HG02610 (cell line): ENCODE measurements at regions not wholly inside any gene's neighbourhood (a gene's known extent, or its start where the extent isn't known, plus 50 kb on each side); places are given as distances from the start of the nearest gene placed in this dataset.
"Not testable (repeated sequence)": the region's sequence is repeated elsewhere in the genome, so short reads cannot be mapped to it uniquely, and the experiment has no call there.

ENCODE experiments used
- ATAC-seq: cut with Tn5 transposase; IDR thresholded peaks from one replicate; pipeline ENCODE4 v1.9.1; 2021; ENCODE audit warnings: mild to moderate bottlenecking, moderate library complexity; ENCODE audit not compliant: unreplicated experiment

DNA sequence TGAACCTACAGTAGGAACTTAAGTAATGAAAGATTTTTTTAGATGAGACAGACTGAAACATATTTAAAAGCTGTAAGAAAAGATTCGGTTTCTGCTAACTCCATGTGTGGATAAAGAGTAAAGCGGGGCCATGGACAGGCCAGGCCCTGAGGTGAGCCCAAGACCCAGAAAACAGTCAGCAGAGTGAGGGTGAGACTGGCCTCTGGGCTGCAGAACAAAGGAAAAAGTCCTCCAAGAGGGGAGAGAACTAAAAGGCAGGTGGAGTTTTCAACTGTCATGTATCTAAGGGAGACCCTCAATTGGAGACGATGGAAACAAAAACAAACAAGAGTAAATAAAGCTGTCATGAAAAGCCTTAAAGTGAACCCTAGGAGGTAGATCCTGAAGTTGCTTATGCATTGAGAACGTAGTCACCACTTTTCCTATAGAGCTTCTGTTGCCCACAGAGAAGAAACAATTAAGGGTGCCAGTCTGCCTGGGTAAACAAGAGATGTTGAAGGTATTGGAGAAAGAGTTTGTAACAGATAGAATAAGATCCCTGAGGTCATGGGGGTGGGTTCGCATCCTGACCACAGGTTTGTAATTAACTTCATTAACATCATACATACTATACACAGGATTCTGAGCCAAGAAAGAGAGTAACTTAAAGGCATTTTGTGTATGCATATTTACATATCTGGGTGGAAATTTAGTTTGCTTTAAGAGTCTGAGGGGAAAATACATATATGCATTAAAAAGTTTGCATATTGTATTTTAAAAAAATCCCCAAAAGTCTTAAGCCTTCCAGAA, 268.7 kb upstream of the PDE3A start:
- ATAC-seq: no peak

DNA sequence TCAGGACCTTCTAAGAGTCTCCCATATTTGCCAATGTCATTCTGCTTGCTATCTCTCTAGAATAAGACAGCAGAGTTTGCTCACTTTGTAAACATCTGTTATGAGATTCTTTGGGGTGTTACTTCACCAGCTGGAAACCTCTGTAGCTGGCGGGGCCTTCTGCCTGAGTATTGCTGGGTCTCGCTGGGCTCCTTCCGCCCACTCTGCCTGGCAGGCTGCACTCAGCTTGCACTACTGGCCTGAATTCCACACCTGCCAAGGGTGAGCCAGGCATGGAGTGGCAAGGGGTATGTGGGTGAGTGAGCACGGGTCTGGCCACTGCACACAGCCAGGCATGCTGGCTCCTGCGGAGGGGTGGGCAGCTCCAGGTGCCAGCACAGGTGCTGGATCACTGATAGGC, 267.3 kb upstream of the PDE3A start:
- ATAC-seq: no peak

DNA sequence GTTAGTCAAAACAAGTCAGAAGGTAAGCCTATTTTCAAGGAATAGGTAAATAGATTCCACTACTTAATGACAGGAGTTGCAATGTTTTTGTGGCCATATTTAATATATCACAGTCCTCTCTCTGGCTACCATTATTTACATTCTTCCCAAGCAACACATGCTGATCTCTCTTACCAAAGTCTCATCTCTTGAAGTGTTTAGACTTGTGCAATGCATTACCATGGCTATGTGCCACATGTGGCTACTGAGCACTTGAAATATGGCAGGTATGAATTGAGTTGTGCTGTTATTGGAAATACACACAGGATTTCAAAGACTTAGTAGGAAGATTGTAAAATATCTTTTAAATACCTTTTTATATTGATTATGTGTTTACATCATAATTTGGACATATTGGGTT, 262.4 kb upstream of the PDE3A start:
- no peak for ATAC-seq

DNA sequence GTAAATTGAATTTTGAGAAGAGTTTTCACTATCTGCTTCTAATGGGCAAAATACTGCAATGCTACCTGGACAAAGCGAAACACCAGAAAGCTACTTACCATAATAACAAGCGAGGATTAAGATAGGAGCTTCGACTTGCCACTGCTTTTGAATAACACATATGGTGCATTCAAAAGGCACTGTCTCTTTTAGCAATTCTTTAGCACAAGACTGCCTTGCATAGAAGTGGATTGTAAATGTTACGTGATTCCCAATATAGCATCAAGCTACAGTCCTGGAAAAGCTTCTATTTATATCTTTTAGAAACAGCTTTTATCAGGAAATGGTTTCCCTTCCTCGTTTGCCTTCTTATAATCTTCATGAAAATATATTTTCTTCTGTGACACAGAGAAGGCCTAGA, 258.7 kb upstream of the PDE3A start:
- ATAC-seq: no peak

DNA sequence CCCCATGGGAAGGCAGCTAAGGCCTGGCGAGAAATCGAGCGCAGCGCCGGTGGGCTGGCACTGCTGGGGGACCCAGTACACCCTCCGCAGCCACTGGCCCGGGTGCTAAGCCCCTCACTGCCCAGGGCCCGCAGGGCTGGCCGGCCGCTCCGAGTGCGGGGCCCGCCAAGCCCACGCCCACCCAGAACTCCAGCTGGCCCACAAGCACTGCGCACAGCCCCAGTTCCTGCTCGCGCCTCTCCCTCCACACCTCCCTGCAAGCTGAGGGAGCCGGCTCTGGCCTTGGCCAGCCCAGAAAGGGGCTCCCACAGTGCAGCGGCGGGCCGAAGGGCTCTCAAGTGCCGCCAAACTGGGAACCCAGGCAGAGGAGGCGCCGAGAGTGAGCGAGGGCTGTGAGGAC, 253.0 kb upstream of the PDE3A start:
- ATAC-seq: not testable (repeated sequence)

DNA sequence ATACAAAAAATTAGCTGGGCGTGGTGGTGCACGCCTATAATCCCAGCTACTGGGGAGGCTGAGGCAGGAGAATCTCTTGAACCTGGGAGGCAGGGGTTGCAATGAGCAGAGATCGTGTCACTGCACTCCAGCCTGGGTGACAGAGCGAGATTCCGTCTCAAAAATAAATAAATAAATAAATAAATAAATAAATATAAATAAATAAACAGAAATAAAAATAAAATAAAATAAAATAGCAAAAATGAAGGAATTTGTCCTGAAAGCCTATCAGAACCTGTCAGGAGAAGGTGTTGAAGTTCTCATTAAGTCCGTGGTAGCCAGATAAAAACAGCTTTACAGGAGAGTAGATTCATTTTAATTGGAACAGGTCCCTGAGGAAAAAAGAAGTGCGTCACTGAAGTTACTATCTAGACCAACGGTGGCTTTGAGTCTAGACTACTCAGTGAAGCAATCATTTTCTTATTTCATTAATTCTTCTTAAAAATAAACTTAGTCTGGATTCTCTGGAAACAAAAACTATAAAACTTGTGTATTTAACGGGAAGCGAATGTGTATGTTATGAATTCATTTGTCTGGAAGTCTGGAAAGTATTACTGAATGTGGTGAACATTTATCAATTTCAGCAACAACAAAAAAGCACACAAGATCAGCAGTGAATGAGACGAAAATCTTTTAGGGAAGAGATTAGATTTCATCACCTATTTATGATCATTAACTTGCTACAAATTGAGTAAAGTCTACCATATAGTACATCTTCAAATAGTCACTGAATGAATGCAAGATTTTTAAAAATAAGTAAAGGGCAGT, 248.5 kb upstream of the PDE3A start:
- no peak for ATAC-seq

DNA sequence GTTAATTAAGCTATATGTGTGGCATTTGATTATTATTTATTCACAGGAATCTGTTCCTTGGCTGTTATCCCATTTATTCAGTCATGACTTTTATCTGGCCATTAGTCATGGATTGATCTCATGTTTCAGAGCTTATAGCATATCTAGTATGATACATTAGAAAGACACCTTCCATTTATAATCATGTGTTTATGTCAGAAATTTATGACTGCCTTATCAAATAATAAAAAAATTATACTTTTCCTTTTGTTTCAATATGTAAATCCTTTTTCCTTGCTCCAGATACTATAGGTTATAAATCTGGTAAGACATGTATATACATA, 248.0 kb upstream of the PDE3A start:
- ATAC-seq: no peak

DNA sequence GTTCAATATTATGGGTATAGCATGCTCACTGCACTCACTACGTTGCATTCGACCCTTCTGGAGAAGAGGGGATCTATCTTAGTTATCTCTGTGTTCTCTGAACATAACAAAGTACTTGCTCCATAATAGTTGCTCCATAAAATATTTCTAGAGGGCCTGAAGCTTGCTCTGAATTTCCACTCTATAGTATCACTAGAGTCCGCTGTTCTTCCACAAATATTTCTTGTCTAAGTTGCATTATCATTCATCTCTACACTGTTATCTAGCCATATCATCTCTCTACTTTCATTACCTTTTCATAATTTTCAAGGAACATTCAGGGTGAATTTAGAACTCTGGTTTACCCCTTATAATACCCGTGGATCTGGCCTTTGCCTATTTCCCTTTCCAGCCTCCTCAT, 246.1 kb upstream of the PDE3A start:
- ATAC-seq: no peak

DNA sequence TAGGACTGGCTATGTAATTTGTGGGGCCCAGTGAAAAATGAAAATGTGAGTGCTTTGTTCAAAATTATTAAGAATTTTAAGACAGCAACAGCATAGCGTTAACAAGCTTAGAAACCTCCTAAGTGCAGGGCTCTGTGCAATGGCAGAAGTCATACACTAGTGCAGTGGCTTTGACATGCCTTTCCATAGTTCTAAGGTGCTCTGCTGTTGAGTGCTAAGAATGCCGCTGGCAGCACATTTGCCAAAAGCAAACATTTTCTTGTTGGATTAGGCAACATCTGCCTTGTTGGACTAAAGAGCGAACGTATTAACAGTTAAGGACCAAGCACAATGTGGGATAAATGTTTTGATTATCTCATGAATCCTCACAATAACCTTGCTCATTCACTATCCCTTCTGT, 244.9 kb upstream of the PDE3A start:
- ATAC-seq: no peak

DNA sequence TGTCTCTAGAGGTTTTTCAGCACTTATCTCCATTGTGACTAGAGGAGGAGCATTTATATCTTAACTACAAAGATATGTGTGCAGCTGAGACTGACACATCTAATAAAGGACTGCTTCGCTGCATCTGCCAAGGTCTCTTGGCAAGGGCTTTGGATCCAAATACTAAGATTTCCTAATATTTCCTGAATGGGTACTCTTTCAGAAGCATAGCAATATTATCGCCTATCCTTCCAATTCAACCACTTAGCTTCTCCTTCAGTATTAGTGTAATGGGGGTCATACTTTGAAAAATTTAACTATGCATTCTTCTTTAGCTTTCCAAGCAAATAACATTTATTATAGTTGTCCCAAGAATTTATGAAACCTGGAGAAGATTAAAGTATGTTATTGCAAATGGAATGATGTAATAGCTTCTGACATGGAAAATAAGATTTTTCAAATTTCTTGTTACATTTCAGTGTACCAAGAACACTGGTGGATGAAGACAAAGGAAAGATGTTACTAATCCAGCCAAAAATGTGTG, 243.0 kb upstream of the PDE3A start:
- ATAC-seq: no peak

DNA sequence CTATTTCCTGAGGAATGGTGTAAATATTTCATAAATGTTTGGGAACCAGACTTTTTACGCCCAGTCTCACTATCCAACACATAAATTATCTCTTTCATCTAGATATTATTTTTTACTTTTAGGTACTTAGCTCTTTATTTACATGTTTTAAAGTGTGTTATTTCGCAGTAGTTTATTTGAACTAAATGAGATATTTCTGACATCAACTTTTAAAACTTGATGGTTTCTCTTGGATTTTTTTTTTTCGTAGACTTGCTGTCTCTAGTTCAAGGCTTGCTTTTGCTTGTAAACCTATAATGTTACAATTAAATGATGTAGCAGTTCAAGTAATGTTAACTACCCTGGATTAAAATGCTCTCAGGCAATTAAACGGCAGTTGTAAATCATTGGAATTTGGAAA, 241.7 kb upstream of the PDE3A start:
- ATAC-seq: no peak

DNA sequence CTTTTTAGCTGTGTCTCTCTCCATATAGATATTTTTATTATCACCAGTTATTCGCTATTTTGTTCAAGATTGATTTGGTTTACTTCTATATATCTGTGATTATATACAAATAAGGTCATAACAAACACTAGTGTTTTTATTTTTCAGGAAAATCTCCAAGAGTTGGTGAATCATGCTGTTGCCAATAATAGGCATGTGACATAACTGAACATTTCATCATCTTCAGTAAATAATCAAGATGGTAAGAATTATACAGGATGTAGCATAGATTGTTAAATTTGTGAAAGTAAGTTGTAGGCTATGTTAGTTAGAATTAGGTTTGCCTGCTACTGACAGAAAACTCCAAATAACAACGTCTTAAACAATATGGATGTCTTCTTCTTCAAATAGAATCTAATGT, 240.9 kb upstream of the PDE3A start:
- no peak for ATAC-seq

DNA sequence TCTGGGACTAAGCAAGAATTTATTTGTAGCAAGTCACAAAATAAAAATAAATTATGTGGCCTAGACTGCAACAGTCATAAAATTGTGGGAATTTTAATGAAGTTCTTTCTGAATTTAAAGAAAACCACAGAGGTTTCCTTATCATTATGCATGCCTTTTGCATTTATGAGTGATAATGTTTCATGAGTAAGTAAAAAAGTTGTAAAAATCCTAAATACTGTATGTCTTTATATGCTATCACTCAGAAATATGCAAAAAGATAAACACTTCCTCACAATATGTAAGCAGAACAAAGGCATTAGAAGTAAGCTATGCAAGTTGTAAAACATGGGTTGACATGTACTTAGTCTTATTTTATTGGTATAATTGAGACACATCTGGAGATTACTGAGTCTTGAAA, 239.4 kb upstream of the PDE3A start:
- no peak for ATAC-seq

DNA sequence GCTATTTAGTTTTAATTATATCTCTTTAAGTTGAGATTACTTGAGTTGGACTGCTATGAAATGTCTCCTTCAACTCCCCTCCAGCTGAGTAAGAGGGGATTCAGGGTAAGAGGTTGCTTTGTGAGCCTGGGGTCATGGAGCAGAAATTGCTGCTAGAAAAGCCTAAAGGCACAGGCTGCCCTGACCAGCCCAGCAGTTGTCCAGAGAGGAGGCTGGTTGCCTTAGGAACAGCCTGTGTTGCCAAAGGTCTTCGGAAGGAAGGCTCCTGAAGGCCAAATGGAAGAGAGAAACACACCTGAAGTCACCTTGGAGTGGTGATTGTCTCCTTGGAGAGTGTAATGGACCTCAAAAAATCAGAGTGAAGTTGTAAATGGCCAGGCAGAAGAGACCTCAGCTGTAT, 235.5 kb upstream of the PDE3A start:
- no peak for ATAC-seq

DNA sequence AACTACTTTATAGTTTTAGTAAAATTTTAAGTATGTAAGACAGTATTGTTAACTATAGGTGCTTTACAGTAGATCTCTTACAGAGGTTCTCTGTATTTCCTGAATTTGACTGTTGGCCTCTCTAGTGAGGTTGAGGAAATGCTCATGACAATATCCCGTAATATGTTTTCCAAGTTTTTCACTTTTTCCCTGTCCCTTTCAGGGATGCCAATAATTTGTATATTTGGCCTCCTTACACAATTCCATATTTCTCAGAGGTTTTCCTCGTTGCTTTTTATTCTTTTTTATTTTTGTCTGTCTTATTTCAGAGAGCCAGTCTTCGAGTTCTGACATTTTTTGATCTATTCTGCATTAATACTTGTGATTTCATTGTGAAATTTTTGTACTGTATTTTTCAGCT, 233.7 kb upstream of the PDE3A start:
- ATAC-seq: no peak

DNA sequence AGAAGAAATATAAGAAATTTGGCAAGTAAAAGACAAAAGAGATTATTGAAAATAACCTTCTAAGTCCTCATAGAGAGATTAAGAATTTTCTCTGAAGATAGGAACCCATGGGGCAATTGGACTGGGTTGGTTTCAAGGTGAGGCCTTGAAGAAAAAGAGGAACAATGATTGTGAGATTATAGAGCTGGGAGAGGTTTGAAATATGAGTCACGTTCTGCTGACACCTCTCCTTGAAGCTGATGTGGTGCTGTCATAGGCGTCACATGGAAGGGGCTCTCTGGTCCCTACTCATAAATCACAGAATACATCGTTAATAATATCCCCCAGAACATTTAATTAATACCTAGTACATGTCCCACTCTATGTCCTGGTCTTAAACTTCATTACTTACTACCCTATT, 227.6 kb upstream of the PDE3A start:
- ATAC-seq: peak; percentile 44

DNA sequence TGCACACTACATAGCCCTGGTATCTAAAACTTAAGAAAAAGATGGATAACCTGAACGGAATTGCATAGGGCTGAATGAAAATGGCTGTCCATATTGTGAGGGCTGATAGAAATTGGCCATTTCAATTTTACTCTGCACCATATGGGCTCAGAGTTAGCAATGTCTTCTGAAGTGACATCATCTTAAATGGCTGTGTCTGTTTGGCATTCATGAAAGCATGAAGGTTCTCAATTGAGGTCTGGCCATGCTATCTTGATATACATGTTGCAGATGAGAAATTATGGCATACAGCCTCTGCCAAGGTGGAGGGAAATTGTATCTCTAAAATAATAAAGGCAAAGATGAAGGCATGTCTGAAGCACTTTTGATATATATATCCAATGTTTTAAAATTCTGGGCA, 226.0 kb upstream of the PDE3A start:
- no peak for ATAC-seq

DNA sequence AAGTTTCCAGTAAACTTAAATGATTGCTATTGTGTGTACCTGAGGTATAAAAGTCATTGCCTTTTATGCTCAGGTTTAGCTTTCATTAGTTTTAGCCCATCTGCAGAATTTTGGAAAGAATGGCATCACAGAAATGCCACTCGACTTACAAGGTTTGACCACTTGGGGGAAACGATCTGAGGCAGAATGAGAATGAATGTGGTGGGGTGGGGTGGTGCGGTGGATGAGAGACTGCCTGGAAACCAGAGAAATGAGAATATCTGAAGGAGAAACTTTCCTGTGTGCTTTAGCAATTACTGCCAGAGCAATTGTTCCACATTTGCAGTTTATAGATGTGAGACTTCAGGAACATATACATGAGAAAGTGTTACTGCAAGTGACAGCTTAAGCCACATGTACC, 225.4 kb upstream of the PDE3A start:
- ATAC-seq: no peak

DNA sequence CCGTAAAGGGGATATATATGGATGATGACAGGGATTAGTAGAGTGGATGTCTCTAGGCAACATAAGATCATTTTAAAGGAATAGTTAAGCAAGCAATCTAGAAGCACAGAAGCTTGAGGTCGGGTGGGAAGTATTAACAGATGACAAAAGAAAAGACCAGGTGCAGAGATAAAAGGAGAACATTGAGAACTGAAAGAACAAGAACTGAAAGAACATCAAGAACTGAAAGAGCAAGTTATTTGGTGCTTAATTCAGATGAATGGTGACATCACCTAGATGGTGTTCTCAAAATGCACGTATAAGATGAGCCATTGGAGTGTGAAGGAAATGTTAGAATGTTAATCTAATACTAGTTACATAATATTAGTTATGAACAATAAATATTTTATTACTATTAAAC, 224.0 kb upstream of the PDE3A start:
- ATAC-seq: peak; percentile 70

DNA sequence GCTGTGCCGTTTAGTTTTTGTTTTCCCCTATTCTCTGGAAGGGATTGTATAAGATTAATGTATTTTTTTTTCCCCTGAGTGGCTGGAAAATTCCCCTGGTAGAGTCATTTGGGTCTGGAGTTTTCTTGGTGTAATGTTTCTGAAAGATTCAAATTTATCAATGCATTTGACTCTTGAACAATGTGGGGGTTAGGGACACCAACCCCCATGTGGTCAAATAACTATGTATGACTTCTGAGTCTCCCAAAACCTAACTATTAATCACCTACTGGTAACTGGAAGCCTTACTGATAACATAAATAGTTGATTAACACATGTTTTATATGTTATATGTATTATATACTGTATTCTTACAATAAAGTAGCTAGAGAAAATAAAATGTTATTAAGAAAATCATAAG, 220.1 kb upstream of the PDE3A start:
- no peak for ATAC-seq

DNA sequence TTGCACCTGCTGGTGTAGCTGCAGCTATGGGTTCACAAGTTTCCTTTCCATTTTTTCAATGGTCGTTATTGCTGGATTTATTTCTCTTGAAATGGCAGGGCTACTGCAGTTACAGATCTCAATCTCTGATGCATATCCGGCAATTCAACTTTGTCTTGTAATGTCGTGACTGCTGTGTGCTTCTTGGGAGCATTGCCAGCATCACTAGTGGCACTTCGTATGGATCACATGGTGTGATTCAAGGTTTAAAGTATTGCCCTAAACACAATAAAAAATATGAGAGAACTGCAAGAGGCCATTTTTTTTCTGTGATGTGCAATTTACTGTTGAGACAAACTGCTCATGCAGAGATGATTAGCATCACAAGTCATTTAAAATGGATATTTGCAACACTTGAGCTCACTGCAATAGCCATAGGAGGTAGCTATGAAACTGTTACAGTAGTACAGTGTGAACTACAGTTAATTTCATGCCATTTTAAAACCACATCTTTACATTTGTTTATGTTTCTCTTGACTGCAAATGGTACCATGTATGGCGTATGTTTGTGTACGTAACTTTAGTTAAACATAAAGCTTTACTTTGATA, 217.4 kb upstream of the PDE3A start:
- ATAC-seq: no peak

DNA sequence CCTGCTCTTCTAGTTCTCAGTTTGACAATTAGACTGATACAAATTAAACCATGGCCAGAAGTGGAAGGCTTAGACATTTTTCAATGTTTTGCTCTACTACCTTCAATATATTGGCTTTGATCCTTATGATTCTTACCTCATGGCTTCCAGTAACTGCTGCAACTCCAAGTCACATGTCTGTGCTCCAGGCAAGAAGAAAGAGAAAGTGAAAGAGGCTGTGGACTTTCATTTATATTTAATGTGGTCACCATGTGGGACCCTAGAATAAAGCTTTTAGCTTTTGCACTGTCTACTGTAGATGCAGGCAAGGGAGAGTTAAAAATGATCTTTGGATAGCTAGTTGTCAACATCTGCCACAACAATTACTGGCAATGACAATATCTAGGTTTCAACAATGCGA, 214.3 kb upstream of the PDE3A start:
- no peak for ATAC-seq
